Endothelial cell (in vitro differentiated cells): ENCODE measurements at regions not wholly inside any gene's neighbourhood (a gene's known extent, or its start where the extent isn't known, plus 50 kb on each side); places are given as distances from the start of the nearest gene placed in this dataset.

Experiments used
- DNase-seq: peaks from one replicate; pipeline ENCODE4 v3.0.0; 2021; ENCODE audit warnings: low spot score
- H3K27ac Mint-ChIP-seq: one replicate; pipeline ENCODE4 v1.8.0; 2021; ENCODE audit warnings: mixed read lengths, inconsistent platforms; ENCODE audit not compliant: unreplicated experiment
- H3K27me3 Mint-ChIP-seq: one replicate; pipeline ENCODE4 v1.8.0; 2021; ENCODE audit warnings: mild to moderate bottlenecking, moderate library complexity, mixed read lengths, inconsistent platforms; ENCODE audit not compliant: unreplicated experiment
- H3K36me3 Mint-ChIP-seq: one replicate; pipeline ENCODE4 v1.8.0; 2021; ENCODE audit warnings: mild to moderate bottlenecking, low read depth, mixed read lengths, inconsistent platforms; ENCODE audit not compliant: unreplicated experiment
- H3K4me1 Mint-ChIP-seq: one replicate; pipeline ENCODE4 v1.8.0; 2021; ENCODE audit warnings: mild to moderate bottlenecking, mixed read lengths, inconsistent platforms; ENCODE audit not compliant: unreplicated experiment
- H3K4me3 Mint-ChIP-seq: one replicate; pipeline ENCODE4 v1.8.0; 2021; ENCODE audit warnings: mild to moderate bottlenecking, mixed read lengths, inconsistent platforms; ENCODE audit not compliant: unreplicated experiment
- H3K9me3 Mint-ChIP-seq: one replicate; pipeline ENCODE4 v1.8.0; 2021; ENCODE audit warnings: mixed read lengths, inconsistent platforms; ENCODE audit not compliant: unreplicated experiment
- TF ChIP-seq, protein P1 (sequence below): fragments of 200-600 bp; sonication (generic); IDR thresholded peaks from one replicate; pipeline ENCODE4 v1.5.0; 2021; ENCODE audit warnings: antibody characterized with exemption; ENCODE audit not compliant: unreplicated experiment

DNA sequence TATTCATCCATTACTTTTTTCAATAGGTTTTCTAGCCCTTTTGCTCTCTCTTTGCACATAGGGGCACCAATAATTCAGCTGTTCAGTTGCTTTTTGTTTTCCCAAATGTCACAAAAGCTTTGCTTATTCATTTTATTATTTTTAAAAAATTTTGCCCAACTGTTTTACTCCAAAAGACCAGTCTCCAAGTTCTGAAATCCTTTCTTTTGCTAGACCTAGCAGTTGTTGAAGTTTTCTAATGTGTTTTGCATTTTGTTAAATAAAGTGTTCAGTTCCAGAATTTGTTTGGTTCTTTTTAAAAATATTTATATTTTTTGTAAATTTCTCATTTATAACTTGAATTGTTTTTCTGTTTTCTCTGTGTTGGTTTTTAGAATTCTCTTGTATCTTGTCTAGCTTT lies 1227.3 kb downstream of the ROBO2 start:
- no peak overlapping the region for H3K4me3 Mint-ChIP-seq
- no peaks in the 10 kb centered on the region for H3K4me1 Mint-ChIP-seq
- peaks cover 3% of the 10 kb centered on the region for H3K27me3 Mint-ChIP-seq
- no peak for DNase-seq
- H3K9me3 Mint-ChIP-seq: no peaks in the 10 kb centered on the region
- H3K27ac Mint-ChIP-seq: no peak overlapping the region
- TF ChIP-seq, protein P1, sequence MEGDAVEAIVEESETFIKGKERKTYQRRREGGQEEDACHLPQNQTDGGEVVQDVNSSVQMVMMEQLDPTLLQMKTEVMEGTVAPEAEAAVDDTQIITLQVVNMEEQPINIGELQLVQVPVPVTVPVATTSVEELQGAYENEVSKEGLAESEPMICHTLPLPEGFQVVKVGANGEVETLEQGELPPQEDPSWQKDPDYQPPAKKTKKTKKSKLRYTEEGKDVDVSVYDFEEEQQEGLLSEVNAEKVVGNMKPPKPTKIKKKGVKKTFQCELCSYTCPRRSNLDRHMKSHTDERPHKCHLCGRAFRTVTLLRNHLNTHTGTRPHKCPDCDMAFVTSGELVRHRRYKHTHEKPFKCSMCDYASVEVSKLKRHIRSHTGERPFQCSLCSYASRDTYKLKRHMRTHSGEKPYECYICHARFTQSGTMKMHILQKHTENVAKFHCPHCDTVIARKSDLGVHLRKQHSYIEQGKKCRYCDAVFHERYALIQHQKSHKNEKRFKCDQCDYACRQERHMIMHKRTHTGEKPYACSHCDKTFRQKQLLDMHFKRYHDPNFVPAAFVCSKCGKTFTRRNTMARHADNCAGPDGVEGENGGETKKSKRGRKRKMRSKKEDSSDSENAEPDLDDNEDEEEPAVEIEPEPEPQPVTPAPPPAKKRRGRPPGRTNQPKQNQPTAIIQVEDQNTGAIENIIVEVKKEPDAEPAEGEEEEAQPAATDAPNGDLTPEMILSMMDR: no peak
- no peaks in the 10 kb centered on the region for H3K36me3 Mint-ChIP-seq

DNA sequence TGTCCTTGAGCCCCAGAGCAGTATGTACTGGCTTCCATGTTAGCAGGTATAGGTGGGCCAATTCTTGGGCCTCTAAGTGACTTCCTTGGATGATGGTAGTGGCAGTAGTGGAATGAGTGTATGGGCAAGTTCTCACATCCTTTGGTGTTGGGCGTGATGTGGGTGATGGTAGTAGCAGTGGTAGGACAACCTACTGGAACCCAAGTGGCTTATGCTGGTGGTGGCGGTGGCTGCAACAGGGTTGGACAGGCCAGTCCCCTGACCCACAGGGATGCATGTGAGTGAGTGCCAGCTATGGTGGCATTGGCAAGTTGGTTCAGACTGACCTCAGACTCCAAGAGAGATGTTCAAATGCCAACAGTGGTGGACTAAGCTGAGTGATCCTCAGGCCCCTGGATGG lies 1228.2 kb downstream of the ROBO2 start:
- Mint-ChIP-seq H3K36me3 (no peaks in the 10 kb centered on the region), H3K27me3 (peaks cover 3% of the 10 kb centered on the region), H3K4me3 (no peak overlapping the region), H3K27ac (no peak overlapping the region), H3K9me3 (no peaks in the 10 kb centered on the region), H3K4me1 (no peaks in the 10 kb centered on the region)
- DNase-seq: no peak
- TF ChIP-seq, protein P1: no peak

DNA sequence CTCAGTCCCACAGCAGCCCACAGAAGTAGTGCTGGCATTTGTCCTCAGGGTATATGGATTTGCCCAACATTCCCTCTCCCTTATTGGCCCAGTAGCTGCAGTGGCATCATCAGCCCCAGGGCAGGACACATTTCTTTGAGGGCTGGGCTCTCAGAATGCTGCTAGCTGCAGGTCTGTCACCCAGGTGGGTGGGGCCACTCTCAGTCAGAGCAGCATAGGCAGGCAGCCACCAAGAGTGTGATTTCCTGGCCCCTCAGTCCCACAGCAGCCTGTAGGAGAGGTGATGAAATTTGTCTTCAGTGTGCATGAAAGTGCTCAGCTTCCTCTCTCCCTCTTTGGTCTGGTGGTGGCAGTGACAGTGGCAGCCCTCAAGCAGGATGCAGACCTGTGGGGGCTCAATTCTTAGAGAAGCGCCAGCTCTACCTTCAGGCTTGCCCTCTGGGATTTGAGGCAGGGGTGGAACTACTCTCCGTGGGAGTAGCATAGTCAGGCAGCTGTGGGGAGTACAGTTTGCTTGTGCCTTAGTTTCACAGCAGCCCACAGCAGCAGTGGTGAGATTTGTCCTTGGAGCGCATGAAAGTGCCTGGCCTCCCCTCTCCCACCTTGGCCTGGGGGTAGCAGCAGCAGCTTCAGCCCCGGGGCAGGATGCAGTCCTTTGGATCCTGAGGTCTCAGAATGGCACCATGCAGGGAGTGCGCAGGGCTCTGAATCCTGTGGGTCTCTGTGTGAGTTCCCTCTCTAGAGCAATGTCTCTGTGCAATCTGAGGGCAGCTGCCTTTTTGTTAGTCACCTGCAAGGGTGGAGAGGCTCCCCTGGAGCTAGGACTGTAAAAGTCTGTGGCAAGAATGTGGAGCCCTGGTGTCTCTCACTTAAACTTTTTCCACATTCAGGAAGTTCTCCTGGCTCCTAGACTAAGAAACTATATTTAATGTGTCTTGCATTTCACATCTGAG lies 1229.1 kb downstream of the ROBO2 start:
- TF ChIP-seq, protein P1: no peak

DNA sequence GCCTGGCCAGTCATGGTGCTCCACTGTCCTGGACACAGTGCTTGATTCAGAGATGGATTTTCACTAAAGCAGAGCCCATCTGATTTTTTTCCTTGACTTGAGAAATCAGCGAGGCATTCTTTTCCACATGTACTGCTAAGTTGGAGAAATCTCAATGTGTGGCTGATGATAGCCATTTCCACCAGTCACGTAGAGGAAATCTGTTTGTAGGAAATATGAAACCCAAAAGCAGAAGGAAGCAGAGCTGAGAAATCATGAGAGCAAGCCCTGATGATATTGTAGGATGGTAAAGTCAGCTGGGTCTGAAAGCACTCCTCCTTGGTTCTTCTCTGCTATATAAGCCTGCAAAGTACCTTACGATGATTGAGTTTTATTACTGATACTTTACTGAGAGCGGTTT lies 1233.4 kb downstream of the ROBO2 start:
- no peaks in the 10 kb centered on the region for H3K36me3 Mint-ChIP-seq
- H3K27me3 Mint-ChIP-seq: no peaks in the 10 kb centered on the region
- no peak overlapping the region for H3K27ac Mint-ChIP-seq
- TF ChIP-seq, protein P1: no peak
- no peaks in the 10 kb centered on the region for H3K9me3 Mint-ChIP-seq
- H3K4me1 Mint-ChIP-seq: no peaks in the 10 kb centered on the region
- DNase-seq: no peak
- no peak overlapping the region for H3K4me3 Mint-ChIP-seq

More for the DNA sequence above, 1229.1 kb downstream of the ROBO2 start:
- H3K36me3 Mint-ChIP-seq: no peaks in the 10 kb centered on the region
- no peak for DNase-seq
- H3K27ac Mint-ChIP-seq: no peak overlapping the region
- H3K4me3 Mint-ChIP-seq: no peak overlapping the region
- H3K4me1 Mint-ChIP-seq: no peaks in the 10 kb centered on the region
- H3K27me3 Mint-ChIP-seq: peaks cover 3% of the 10 kb centered on the region
- H3K9me3 Mint-ChIP-seq: no peaks in the 10 kb centered on the region

DNA sequence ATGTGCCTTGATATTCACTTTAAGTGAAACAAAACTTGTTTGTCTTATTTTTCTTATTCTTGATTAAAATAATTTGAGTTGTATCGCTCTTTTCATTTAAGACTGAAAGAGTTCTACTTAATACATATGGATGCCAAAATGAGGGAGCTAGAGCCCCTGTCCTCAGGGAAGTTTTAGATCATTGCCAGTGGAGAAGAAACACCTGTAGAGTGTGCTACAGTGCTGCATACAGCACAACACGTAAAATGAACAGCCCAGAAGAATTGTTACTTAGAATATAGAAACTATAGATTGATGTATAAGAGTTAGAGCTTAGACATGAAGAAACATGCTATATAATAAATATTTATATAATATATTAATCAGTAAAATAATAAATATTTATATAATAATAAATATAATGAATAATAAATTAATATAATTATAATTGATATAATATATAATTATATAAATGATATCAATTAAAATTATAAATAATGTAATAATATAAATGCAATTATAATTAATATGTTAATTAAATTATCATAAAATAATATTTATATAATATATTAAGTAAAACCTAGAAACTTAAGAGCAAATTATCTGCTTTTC lies 1234.7 kb downstream of the ROBO2 start:
- Mint-ChIP-seq H3K4me3 (no peak overlapping the region), H3K36me3 (no peaks in the 10 kb centered on the region), H3K9me3 (no peaks in the 10 kb centered on the region), H3K27me3 (no peaks in the 10 kb centered on the region), H3K27ac (no peak overlapping the region), H3K4me1 (no peaks in the 10 kb centered on the region)
- TF ChIP-seq, protein P1: no peak
- no peak for DNase-seq
